ENCODE measurements at regions not wholly inside any gene's neighbourhood (a gene's known extent, or its start where the extent isn't known, plus 50 kb on each side); places are given as distances from the start of the nearest gene placed in this dataset.

DNA sequence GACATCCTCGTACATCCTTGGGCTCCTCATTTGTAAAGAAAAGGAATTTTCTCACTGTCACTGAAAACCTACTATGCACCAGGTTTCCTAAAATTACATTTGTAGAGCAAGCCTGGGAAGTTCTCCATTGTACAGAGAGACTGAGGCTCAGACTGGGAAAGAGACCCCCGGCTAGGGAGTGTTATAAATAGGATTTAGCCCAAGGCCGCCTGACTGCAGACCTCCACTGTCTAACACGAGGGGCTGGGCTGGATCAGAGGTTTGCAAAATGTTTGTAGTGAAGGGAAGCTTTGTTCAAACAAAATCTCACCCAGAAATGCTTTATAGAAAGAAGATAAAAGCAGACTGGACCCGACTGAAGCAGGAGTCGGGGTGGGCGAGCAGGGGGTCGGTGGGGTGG is 131.3 kb downstream of the ACTL8 start:
- no peak for DNase-seq
- Mint-ChIP-seq H3K27ac (no peak overlapping the region), H3K4me3 (no peak overlapping the region), H3K36me3 (no peaks in the 10 kb centered on the region), H3K4me1 (no peaks in the 10 kb centered on the region), H3K27me3 (peaks cover 9 to 25% of the 10 kb centered on the region in 2 donors), H3K9me3 (peaks cover 0 to 1% (median 0%) of the 10 kb centered on the region in 5 donors)
- ChIA-PET CTCF (no interaction called here), POLR2A (no interaction called here)
- Histone ChIP-seq H3K27ac (ENCODE audit: low read depth, low read length) (no peak overlapping the region), H3K9me3 (ENCODE audit: low read length) (no peaks in the 10 kb centered on the region), H3K4me1 (ENCODE audit: insufficient read depth, low read length) (no peaks in the 10 kb centered on the region), H3K27me3 (ENCODE audit: insufficient read depth, low read length, poor library complexity, severe bottlenecking) (no peaks in the 10 kb centered on the region), H3K36me3 (ENCODE audit: insufficient read depth, low read length) (no peaks in the 10 kb centered on the region), H3K4me3 (ENCODE audit: low read length) (no peak overlapping the region)

- ChIA-PET POLR2A (no interaction called here), CTCF (no interaction called here)
- DNase-seq: no peak
- H3K4me1 ChIP-seq (ENCODE audit: insufficient read depth, low read length): no peaks in the 10 kb centered on the region
- no peaks in the 10 kb centered on the region for H3K9me3 ChIP-seq (ENCODE audit: low read length)
- H3K36me3 Mint-ChIP-seq: no peaks in the 10 kb centered on the region
- H3K4me3 ChIP-seq (ENCODE audit: low read length): no peak overlapping the region
- no peak overlapping the region for H3K27ac ChIP-seq (ENCODE audit: low read depth, low read length)
- no peak overlapping the region for H3K27ac Mint-ChIP-seq
- H3K4me3 Mint-ChIP-seq: no peak overlapping the region
- peaks cover 9 to 25% of the 10 kb centered on the region in 2 donors for H3K27me3 Mint-ChIP-seq
- H3K4me1 Mint-ChIP-seq: no peaks in the 10 kb centered on the region
- no peaks in the 10 kb centered on the region for H3K36me3 ChIP-seq (ENCODE audit: insufficient read depth, low read length)
- peaks cover 0 to 1% (median 0%) of the 10 kb centered on the region in 5 donors for H3K9me3 Mint-ChIP-seq
- H3K27me3 ChIP-seq (ENCODE audit: insufficient read depth, low read length, poor library complexity, severe bottlenecking): no peaks in the 10 kb centered on the region
These were observed 131.8 kb downstream of the ACTL8 start for GRCh38 chr1:17886838-17887441.

DNA sequence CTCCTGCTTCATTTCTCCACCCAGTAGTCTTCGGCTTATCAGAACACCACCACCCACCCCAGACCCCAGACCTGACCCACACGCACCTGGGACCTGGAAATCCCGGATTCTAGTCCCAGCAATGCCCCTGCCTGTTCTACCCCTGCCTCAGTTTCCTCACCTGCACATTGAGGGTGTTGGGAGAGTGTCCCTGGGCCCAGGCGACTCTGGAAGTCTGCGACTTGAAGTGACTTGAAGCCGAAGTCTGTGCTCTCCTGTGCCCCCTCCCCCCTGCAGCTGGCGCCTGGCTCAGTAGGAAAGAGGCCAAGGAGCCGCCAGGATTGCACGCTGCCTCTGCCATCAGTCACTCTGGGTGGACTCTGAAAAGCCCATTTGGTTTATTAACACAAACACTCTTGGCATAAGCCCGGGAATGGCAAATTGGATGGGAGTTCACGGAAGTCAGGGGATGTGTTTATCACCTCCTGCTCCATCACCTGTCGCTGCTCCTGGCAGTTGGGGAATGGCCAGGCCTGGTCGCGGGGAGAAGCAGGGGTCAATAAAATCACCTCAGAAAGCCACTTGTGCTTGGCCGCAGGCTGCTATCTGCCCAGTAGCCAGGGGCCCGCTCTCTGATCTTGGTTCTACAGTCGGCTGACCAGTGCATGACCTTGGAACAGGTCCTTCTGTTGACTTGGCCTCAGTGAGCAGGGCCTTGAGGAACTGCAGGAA is 132.7 kb downstream of the ACTL8 start:
- Mint-ChIP-seq H3K36me3 (no peaks in the 10 kb centered on the region), H3K4me3 (no peak overlapping the region), H3K4me1 (no peaks in the 10 kb centered on the region), H3K9me3 (peaks cover 0 to 1% (median 0%) of the 10 kb centered on the region in 5 donors), H3K27me3 (peaks cover 9 to 27% of the 10 kb centered on the region in 2 donors), H3K27ac (no peak overlapping the region)
- Histone ChIP-seq H3K9me3 (ENCODE audit: low read length) (no peaks in the 10 kb centered on the region), H3K27ac (ENCODE audit: low read depth, low read length) (no peak overlapping the region), H3K36me3 (ENCODE audit: insufficient read depth, low read length) (no peaks in the 10 kb centered on the region), H3K4me1 (ENCODE audit: insufficient read depth, low read length) (no peaks in the 10 kb centered on the region), H3K27me3 (ENCODE audit: insufficient read depth, low read length, poor library complexity, severe bottlenecking) (no peaks in the 10 kb centered on the region), H3K4me3 (ENCODE audit: low read length) (no peak overlapping the region)
- no peak for DNase-seq
- CTCF ChIA-PET: no interaction called here
- POLR2A ChIA-PET: no interaction called here

GRCh38 chr1:17890056-17890814 is 135.1 kb downstream of the ACTL8 start:
- no peaks in the 10 kb centered on the region for H3K36me3 Mint-ChIP-seq
- H3K9me3 ChIP-seq (ENCODE audit: low read length): no peaks in the 10 kb centered on the region
- CTCF ChIA-PET: no interaction called here

DNA sequence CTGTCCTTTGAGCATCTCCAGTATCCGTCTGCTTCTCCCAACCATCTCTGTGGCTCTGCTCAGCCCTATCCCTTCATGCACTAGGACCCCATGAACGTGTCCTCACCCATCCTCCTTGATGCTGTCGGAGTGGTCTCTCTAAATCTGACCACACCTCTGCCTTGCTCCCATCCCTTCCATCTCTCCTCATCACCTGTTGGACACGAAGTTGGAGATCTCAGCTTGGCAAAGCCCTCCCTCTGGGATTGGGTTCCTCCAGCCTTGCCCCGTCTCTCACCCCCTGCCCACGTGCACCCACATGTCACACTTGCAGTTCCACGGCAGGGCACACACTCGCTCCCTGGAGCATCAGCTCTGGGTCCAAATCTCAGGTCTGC is 135.7 kb downstream of the ACTL8 start:
- H3K36me3 Mint-ChIP-seq: no peaks in the 10 kb centered on the region
- H3K27me3 ChIP-seq (ENCODE audit: insufficient read depth, low read length, poor library complexity, severe bottlenecking): no peaks in the 10 kb centered on the region
- no peaks in the 10 kb centered on the region for H3K4me1 Mint-ChIP-seq
- H3K4me3 Mint-ChIP-seq: no peak overlapping the region
- peaks cover 0 to 1% (median 0%) of the 10 kb centered on the region in 5 donors for H3K9me3 Mint-ChIP-seq
- H3K4me1 ChIP-seq (ENCODE audit: insufficient read depth, low read length): no peaks in the 10 kb centered on the region
- H3K36me3 ChIP-seq (ENCODE audit: insufficient read depth, low read length): no peaks in the 10 kb centered on the region
- H3K27ac Mint-ChIP-seq: no peak overlapping the region
- POLR2A ChIA-PET: no interaction called here
- no peak for DNase-seq
- H3K27me3 Mint-ChIP-seq: peaks cover 6 to 20% of the 10 kb centered on the region in 2 donors
- H3K4me3 ChIP-seq (ENCODE audit: low read length): no peak overlapping the region
- CTCF ChIA-PET: no interaction called here
- H3K9me3 ChIP-seq (ENCODE audit: low read length): no peaks in the 10 kb centered on the region
- H3K27ac ChIP-seq (ENCODE audit: low read depth, low read length): no peak overlapping the region

More at GRCh38 chr1:17890056-17890814, 135.1 kb downstream of the ACTL8 start:
- POLR2A ChIA-PET: no interaction called here
- Mint-ChIP-seq H3K27ac (no peak overlapping the region), H3K27me3 (peaks cover 6 to 20% of the 10 kb centered on the region in 2 donors), H3K4me1 (no peaks in the 10 kb centered on the region), H3K9me3 (peaks cover 0 to 1% (median 0%) of the 10 kb centered on the region in 5 donors), H3K4me3 (no peak overlapping the region)
- no peaks in the 10 kb centered on the region for H3K36me3 ChIP-seq (ENCODE audit: insufficient read depth, low read length)
- H3K27ac ChIP-seq (ENCODE audit: low read depth, low read length): no peak overlapping the region
- no peak for DNase-seq
- H3K27me3 ChIP-seq (ENCODE audit: insufficient read depth, low read length, poor library complexity, severe bottlenecking): no peaks in the 10 kb centered on the region
- no peak overlapping the region for H3K4me3 ChIP-seq (ENCODE audit: low read length)
- H3K4me1 ChIP-seq (ENCODE audit: insufficient read depth, low read length): no peaks in the 10 kb centered on the region

DNA sequence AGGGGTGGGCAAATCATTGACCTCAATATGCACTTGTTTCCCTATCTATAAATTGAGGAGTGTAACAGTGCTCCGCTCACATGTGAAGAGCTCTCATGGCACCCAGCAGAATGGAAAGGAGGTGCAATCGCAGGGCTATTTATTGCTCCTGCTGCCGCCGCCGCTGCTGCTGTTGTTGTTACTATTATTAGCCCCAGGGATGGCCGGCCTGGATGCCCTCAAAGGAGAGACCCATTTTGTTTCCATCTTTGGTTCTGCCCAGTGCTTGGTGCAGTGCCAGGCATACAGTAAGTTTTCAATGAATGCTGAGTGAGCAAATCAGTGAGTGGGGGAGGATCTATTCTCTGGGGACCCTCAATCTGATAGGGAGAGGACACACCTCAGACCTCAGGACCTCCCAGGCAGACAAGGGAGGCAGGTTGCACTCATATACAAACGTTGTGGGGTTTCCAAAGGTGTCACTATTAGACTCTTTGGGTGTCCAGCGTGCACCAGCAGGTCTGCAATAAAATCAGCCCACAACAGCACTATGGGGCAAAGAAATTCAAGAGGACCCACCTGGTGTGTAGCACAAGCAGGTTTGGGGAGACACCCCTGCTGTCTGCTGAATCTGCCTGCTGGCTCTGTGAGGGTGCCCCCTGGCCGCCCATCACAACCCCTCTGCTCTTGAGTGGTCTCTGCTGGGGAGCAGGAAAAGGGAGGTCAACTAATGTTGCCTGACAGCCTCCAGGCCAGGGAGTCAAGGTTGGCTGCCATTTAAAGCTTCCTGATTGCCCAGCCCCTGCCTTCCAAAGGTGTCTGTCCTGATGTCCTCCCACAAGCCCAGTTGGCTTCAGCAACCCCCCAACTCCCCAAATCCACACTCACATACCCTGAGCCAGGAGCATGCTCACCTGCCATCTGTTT is 136.3 kb downstream of the ACTL8 start:
- no peaks in the 10 kb centered on the region for H3K4me1 ChIP-seq (ENCODE audit: insufficient read depth, low read length)
- H3K27me3 ChIP-seq (ENCODE audit: insufficient read depth, low read length, poor library complexity, severe bottlenecking): no peaks in the 10 kb centered on the region
- ChIA-PET CTCF (no interaction called here), POLR2A (no interaction called here)
- no peak overlapping the region for H3K27ac ChIP-seq (ENCODE audit: low read depth, low read length)
- Mint-ChIP-seq H3K36me3 (no peaks in the 10 kb centered on the region), H3K4me1 (no peaks in the 10 kb centered on the region), H3K27ac (no peak overlapping the region), H3K9me3 (peaks cover 0 to 1% (median 0%) of the 10 kb centered on the region in 5 donors), H3K4me3 (no peak overlapping the region), H3K27me3 (peaks cover 6 to 24% of the 10 kb centered on the region in 2 donors)
- no peaks in the 10 kb centered on the region for H3K9me3 ChIP-seq (ENCODE audit: low read length)
- no peak overlapping the region for H3K4me3 ChIP-seq (ENCODE audit: low read length)
- no peaks in the 10 kb centered on the region for H3K36me3 ChIP-seq (ENCODE audit: insufficient read depth, low read length)
- no peak for DNase-seq

- Mint-ChIP-seq H3K36me3 (no peaks in the 10 kb centered on the region), H3K4me3 (no peak overlapping the region)
These were observed 137.1 kb downstream of the ACTL8 start for GRCh38 chr1:17892225-17892624.

More at GRCh38 chr1:17892225-17892624, 137.1 kb downstream of the ACTL8 start:
- Histone ChIP-seq H3K4me1 (ENCODE audit: insufficient read depth, low read length) (no peaks in the 10 kb centered on the region), H3K27me3 (ENCODE audit: insufficient read depth, low read length, poor library complexity, severe bottlenecking) (no peaks in the 10 kb centered on the region), H3K4me3 (ENCODE audit: low read length) (no peak overlapping the region), H3K36me3 (ENCODE audit: insufficient read depth, low read length) (no peaks in the 10 kb centered on the region), H3K9me3 (ENCODE audit: low read length) (no peaks in the 10 kb centered on the region), H3K27ac (ENCODE audit: low read depth, low read length) (no peak overlapping the region)
- peaks cover 0 to 1% (median 0%) of the 10 kb centered on the region in 5 donors for H3K9me3 Mint-ChIP-seq
- H3K4me1 Mint-ChIP-seq: no peaks in the 10 kb centered on the region
- H3K27me3 Mint-ChIP-seq: peaks cover 5 to 26% of the 10 kb centered on the region in 2 donors
- ChIA-PET POLR2A (no interaction called here), CTCF (no interaction called here)
- DNase-seq: no peak
- no peak overlapping the region for H3K27ac Mint-ChIP-seq
